ENCODE measurements at regions not wholly inside any gene's neighbourhood (a gene's known extent, or its start where the extent isn't known, plus 50 kb on each side); places are given as distances from the start of the nearest gene placed in this dataset.

- no peaks in the 10 kb centered on the region for H3K36me3 ChIP-seq (ENCODE audit: control insufficient read depth in 3 of 3, insufficient read depth in 2 of 3, low read depth in 1 of 3, low read length in 3 of 3)
- no peaks in the 10 kb centered on the region for H3K9me3 ChIP-seq (ENCODE audit: control insufficient read depth in 2 of 2, insufficient read depth in 1 of 2, low read depth in 1 of 2, low read length in 1 of 2)
- H3K4me1 ChIP-seq (ENCODE audit: control insufficient read depth in 3 of 3, insufficient read depth in 2 of 3, low read depth in 1 of 3, low read length in 2 of 3), result peaks cover 0 to 7% (median 0%) of the 10 kb centered on the region in 3 donors
- no peak for FAIRE-seq
- H3K27ac ChIP-seq (ENCODE audit: low read depth in 1 of 3, low read length in 2 of 3), result no peak overlapping the region
- 81 to 82% (median 81%) methylated on average over 9 of the region's 9 CpGs for WGBS, 3 donors
- H3K27me3 ChIP-seq (ENCODE audit: control insufficient read depth in 3 of 3, insufficient read depth in 3 of 3, low read length in 3 of 3), result peaks cover 0 to 2% (median 0%) of the 10 kb centered on the region in 3 donors
- DNase-seq, result no peak
- no peak overlapping the region for H3K4me3 ChIP-seq (ENCODE audit: low read depth in 1 of 3, low read length in 3 of 3)
These were observed 86.4 kb upstream of the COL5A1 start for GRCh38 chr9:134555094-134555650.

GRCh38 chr9:134556531-134557068, 85.0 kb upstream of the COL5A1 start:
- FAIRE-seq, result no peak
- Histone ChIP-seq H3K9me3 (ENCODE audit: control insufficient read depth in 2 of 2, insufficient read depth in 1 of 2, low read depth in 1 of 2, low read length in 1 of 2) (no peaks in the 10 kb centered on the region), H3K4me3 (ENCODE audit: low read depth in 1 of 3, low read length in 3 of 3) (no peak overlapping the region), H3K27ac (ENCODE audit: low read depth in 1 of 3, low read length in 2 of 3) (peak overlapping the region in 1 of 3 donors; percentile 69), H3K36me3 (ENCODE audit: control insufficient read depth in 3 of 3, insufficient read depth in 2 of 3, low read depth in 1 of 3, low read length in 3 of 3) (no peaks in the 10 kb centered on the region), H3K27me3 (ENCODE audit: control insufficient read depth in 3 of 3, insufficient read depth in 3 of 3, low read length in 3 of 3) (peaks cover 0 to 2% (median 0%) of the 10 kb centered on the region in 3 donors), H3K4me1 (ENCODE audit: control insufficient read depth in 3 of 3, insufficient read depth in 2 of 3, low read depth in 1 of 3, low read length in 2 of 3) (peaks cover 0 to 7% (median 0%) of the 10 kb centered on the region in 3 donors)
- DNase-seq, result peak in 1 of 2 donors; percentile 26
- WGBS, 3 donors, result 74 to 88% (median 84%) methylated on average over 15 of the region's 15 CpGs

GRCh38 chr9:134557331-134557730, 84.3 kb upstream of the COL5A1 start:
- Histone ChIP-seq H3K36me3 (ENCODE audit: control insufficient read depth in 3 of 3, insufficient read depth in 2 of 3, low read depth in 1 of 3, low read length in 3 of 3) (no peaks in the 10 kb centered on the region), H3K4me3 (ENCODE audit: low read depth in 1 of 3, low read length in 3 of 3) (no peak overlapping the region), H3K27me3 (ENCODE audit: control insufficient read depth in 3 of 3, insufficient read depth in 3 of 3, low read length in 3 of 3) (no peaks in the 10 kb centered on the region), H3K9me3 (ENCODE audit: control insufficient read depth in 2 of 2, insufficient read depth in 1 of 2, low read depth in 1 of 2, low read length in 1 of 2) (no peaks in the 10 kb centered on the region), H3K4me1 (ENCODE audit: control insufficient read depth in 3 of 3, insufficient read depth in 2 of 3, low read depth in 1 of 3, low read length in 2 of 3) (peaks cover 0 to 7% (median 0%) of the 10 kb centered on the region in 3 donors), H3K27ac (ENCODE audit: low read depth in 1 of 3, low read length in 2 of 3) (peak overlapping the region in 1 of 3 donors; percentile 65)
- no peak for DNase-seq
- no peak for FAIRE-seq
- 81 to 90% (median 87%) methylated on average over 18 of the region's 18 CpGs for WGBS, 3 donors

GRCh38 chr9:134558124-134558905, 83.3 kb upstream of the COL5A1 start:
- Histone ChIP-seq H3K27ac (ENCODE audit: low read depth in 1 of 3, low read length in 2 of 3) (no peak overlapping the region), H3K36me3 (ENCODE audit: control insufficient read depth in 3 of 3, insufficient read depth in 2 of 3, low read depth in 1 of 3, low read length in 3 of 3) (no peaks in the 10 kb centered on the region), H3K27me3 (ENCODE audit: control insufficient read depth in 3 of 3, insufficient read depth in 3 of 3, low read length in 3 of 3) (no peaks in the 10 kb centered on the region), H3K4me3 (ENCODE audit: low read depth in 1 of 3, low read length in 3 of 3) (no peak overlapping the region), H3K9me3 (ENCODE audit: control insufficient read depth in 2 of 2, insufficient read depth in 1 of 2, low read depth in 1 of 2, low read length in 1 of 2) (no peaks in the 10 kb centered on the region), H3K4me1 (ENCODE audit: control insufficient read depth in 3 of 3, insufficient read depth in 2 of 3, low read depth in 1 of 3, low read length in 2 of 3) (no peaks in the 10 kb centered on the region)
- no peak for DNase-seq
- WGBS, 3 donors, result 74 to 87% (median 82%) methylated on average over 19 of the region's 19 CpGs
- FAIRE-seq, result no peak

GRCh38 chr9:134559013-134559412, 82.6 kb upstream of the COL5A1 start:
- Histone ChIP-seq H3K27ac (ENCODE audit: low read depth in 1 of 3, low read length in 2 of 3) (no peak overlapping the region), H3K4me1 (ENCODE audit: control insufficient read depth in 3 of 3, insufficient read depth in 2 of 3, low read depth in 1 of 3, low read length in 2 of 3) (no peaks in the 10 kb centered on the region), H3K27me3 (ENCODE audit: control insufficient read depth in 3 of 3, insufficient read depth in 3 of 3, low read length in 3 of 3) (no peaks in the 10 kb centered on the region), H3K9me3 (ENCODE audit: control insufficient read depth in 2 of 2, insufficient read depth in 1 of 2, low read depth in 1 of 2, low read length in 1 of 2) (no peaks in the 10 kb centered on the region), H3K36me3 (ENCODE audit: control insufficient read depth in 3 of 3, insufficient read depth in 2 of 3, low read depth in 1 of 3, low read length in 3 of 3) (no peaks in the 10 kb centered on the region), H3K4me3 (ENCODE audit: low read depth in 1 of 3, low read length in 3 of 3) (no peak overlapping the region)
- 47 to 67% (median 64%) methylated on average over 5 of the region's 5 CpGs for WGBS, 3 donors
- FAIRE-seq (no peak), DNase-seq (no peak)

- Histone ChIP-seq H3K27me3 (ENCODE audit: control insufficient read depth in 3 of 3, insufficient read depth in 3 of 3, low read length in 3 of 3) (no peaks in the 10 kb centered on the region), H3K4me1 (ENCODE audit: control insufficient read depth in 3 of 3, insufficient read depth in 2 of 3, low read depth in 1 of 3, low read length in 2 of 3) (no peaks in the 10 kb centered on the region), H3K4me3 (ENCODE audit: low read depth in 1 of 3, low read length in 3 of 3) (no peak overlapping the region), H3K27ac (ENCODE audit: low read depth in 1 of 3, low read length in 2 of 3) (no peak overlapping the region), H3K36me3 (ENCODE audit: control insufficient read depth in 3 of 3, insufficient read depth in 2 of 3, low read depth in 1 of 3, low read length in 3 of 3) (no peaks in the 10 kb centered on the region), H3K9me3 (ENCODE audit: control insufficient read depth in 2 of 2, insufficient read depth in 1 of 2, low read depth in 1 of 2, low read length in 1 of 2) (peaks cover 0 to 2% of the 10 kb centered on the region in 2 donors)
- DNase-seq (no peak), FAIRE-seq (no peak)
- WGBS, 3 donors, result 59 to 86% (median 81%) methylated on average over 5 of the region's 5 CpGs
These were observed 81.4 kb upstream of the COL5A1 start for GRCh38 chr9:134560206-134560605.

- no peak overlapping the region for H3K4me3 ChIP-seq (ENCODE audit: low read depth in 1 of 3, low read length in 3 of 3)
- no peaks in the 10 kb centered on the region for H3K4me1 ChIP-seq (ENCODE audit: control insufficient read depth in 3 of 3, insufficient read depth in 2 of 3, low read depth in 1 of 3, low read length in 2 of 3)
- no peaks in the 10 kb centered on the region for H3K36me3 ChIP-seq (ENCODE audit: control insufficient read depth in 3 of 3, insufficient read depth in 2 of 3, low read depth in 1 of 3, low read length in 3 of 3)
- H3K9me3 ChIP-seq (ENCODE audit: control insufficient read depth in 2 of 2, insufficient read depth in 1 of 2, low read depth in 1 of 2, low read length in 1 of 2), result peaks cover 0 to 2% of the 10 kb centered on the region in 2 donors
- DNase-seq (no peak), FAIRE-seq (no peak)
- WGBS, 3 donors, result 59 to 69% (median 62%) methylated on average over 10 of the region's 10 CpGs
- no peaks in the 10 kb centered on the region for H3K27me3 ChIP-seq (ENCODE audit: control insufficient read depth in 3 of 3, insufficient read depth in 3 of 3, low read length in 3 of 3)
- H3K27ac ChIP-seq (ENCODE audit: low read depth in 1 of 3, low read length in 2 of 3), result no peak overlapping the region
These were observed 80.9 kb upstream of the COL5A1 start for GRCh38 chr9:134560654-134561053.

- Histone ChIP-seq H3K27ac (ENCODE audit: low read depth in 1 of 3, low read length in 2 of 3) (no peak overlapping the region), H3K4me1 (ENCODE audit: control insufficient read depth in 3 of 3, insufficient read depth in 2 of 3, low read depth in 1 of 3, low read length in 2 of 3) (no peaks in the 10 kb centered on the region), H3K36me3 (ENCODE audit: control insufficient read depth in 3 of 3, insufficient read depth in 2 of 3, low read depth in 1 of 3, low read length in 3 of 3) (no peaks in the 10 kb centered on the region), H3K4me3 (ENCODE audit: low read depth in 1 of 3, low read length in 3 of 3) (no peak overlapping the region), H3K9me3 (ENCODE audit: control insufficient read depth in 2 of 2, insufficient read depth in 1 of 2, low read depth in 1 of 2, low read length in 1 of 2) (peaks cover 0 to 6% of the 10 kb centered on the region in 2 donors), H3K27me3 (ENCODE audit: control insufficient read depth in 3 of 3, insufficient read depth in 3 of 3, low read length in 3 of 3) (no peaks in the 10 kb centered on the region)
- DNase-seq (no peak), FAIRE-seq (no peak)
- WGBS, 3 donors, result 78 to 89% (median 82%) methylated on average over 12 of the region's 12 CpGs
These were observed 80.0 kb upstream of the COL5A1 start for GRCh38 chr9:134561427-134562145.
